Body of pancreas (tissue), 4 donors: ENCODE measurements at regions not wholly inside any gene's neighbourhood (a gene's known extent, or its start where the extent isn't known, plus 50 kb on each side); places are given as distances from the start of the nearest gene placed in this dataset.

ENCODE experiments used
- CTCF ChIP-seq, 7 experiments: fragments of 450-650 bp in 4 of 7; fragments of 200-600 bp in 3 of 7; sonication (generic) in 3 of 7; IDR thresholded peaks; one replicate each; pipeline ENCODE4 v1.5.1; 2016 to 2019; ENCODE audit warnings: antibody characterized with exemption in 7 of 7
- POLR2A ChIP-seq, 3 donors: fragments of 450-650 bp; IDR thresholded peaks; one replicate each; pipeline ENCODE4 v1.6.1; 2016; ENCODE audit warnings: antibody characterized with exemption in 3 of 3, mild to moderate bottlenecking in 2 of 3

GRCh38 chr1:238673561-238673960 lies 712.8 kb upstream of the CHRM3 start:
- TF ChIP-seq CTCF (IDR thresholded peaks at IDR 0.05) (no peak), POLR2A (IDR thresholded peaks at IDR 0.05) (no peak)
